SK-N-SH treated with all-trans-retinoic acid at 6 μM for 48 hours (cell line): ENCODE measurements at regions not wholly inside any gene's neighbourhood (a gene's known extent, or its start where the extent isn't known, plus 50 kb on each side); places are given as distances from the start of the nearest gene placed in this dataset.

ENCODE experiments used
- ATAC-seq: fragments of 200-7000 bp; cut with Tn5 transposase; 3 replicates; pipeline ENCODE4 v1.9.1; 2020; ENCODE audit warnings: mild to moderate bottlenecking, moderate library complexity
- ARNTL ChIP-seq: fragments of 450-650 bp; formaldehyde crosslinking; IDR thresholded peaks from 2 replicates; pipeline ENCODE4 v1.5.0; 2020; ENCODE audit warnings: low read depth, mild to moderate bottlenecking, moderate library complexity, borderline replicate concordance
- BACH2 ChIP-seq: fragments of 250-450 bp; sonication (Bioruptor Pico); IDR thresholded peaks from 2 replicates; pipeline ENCODE4 v1.9.0; 2021; ENCODE audit warnings: mild to moderate bottlenecking, borderline replicate concordance
- CSDC2 ChIP-seq: fragments of 250-450 bp; sonication (Bioruptor Pico); IDR thresholded peaks from 2 replicates; pipeline ENCODE4 v1.5.0; 2020; ENCODE audit warnings: mild to moderate bottlenecking, moderate library complexity
- ESRRG ChIP-seq: fragments of 250-450 bp; sonication (Bioruptor Pico); IDR thresholded peaks from 2 replicates; pipeline ENCODE4 v1.6.1; 2021; ENCODE audit warnings: mild to moderate bottlenecking
- GLIS3 ChIP-seq: fragments of 250-450 bp; sonication (Bioruptor Pico); IDR thresholded peaks from 2 replicates; pipeline ENCODE4 v1.5.0; 2020; ENCODE audit warnings: mild to moderate bottlenecking, moderate library complexity
- ISL1 ChIP-seq: fragments of 250-450 bp; sonication (Bioruptor Pico); IDR thresholded peaks from 2 replicates; pipeline ENCODE4 v2.1.2; 2022; ENCODE audit warnings: mild to moderate bottlenecking, moderate library complexity
- PPARA ChIP-seq: fragments of 250-450 bp; sonication (Bioruptor Pico); IDR thresholded peaks from 2 replicates; pipeline ENCODE4 v1.5.0; 2020; ENCODE audit warnings: mild to moderate bottlenecking, borderline replicate concordance
- RARB ChIP-seq: fragments of 250-450 bp; sonication (Bioruptor Pico); IDR thresholded peaks from 2 replicates; pipeline ENCODE4 v1.8.0; 2021; ENCODE audit warnings: mild to moderate bottlenecking, moderate library complexity
- SNAI2 ChIP-seq: fragments of 250-450 bp; sonication (Bioruptor Pico); IDR thresholded peaks from 2 replicates; pipeline ENCODE4 v1.5.0; 2020; ENCODE audit warnings: mild to moderate bottlenecking, moderate library complexity
- TCF4 ChIP-seq: fragments of 250-450 bp; sonication (Bioruptor Pico); IDR thresholded peaks from 2 replicates; pipeline ENCODE4 v1.8.0; 2021; ENCODE audit warnings: mild to moderate bottlenecking, moderate library complexity, borderline replicate concordance
- TOX ChIP-seq: fragments of 250-450 bp; sonication (Bioruptor Pico); IDR thresholded peaks from 2 replicates; pipeline ENCODE4 v1.8.0; 2021; ENCODE audit warnings: mild to moderate bottlenecking, moderate library complexity, borderline replicate concordance
- ZC3H10 ChIP-seq: fragments of 250-450 bp; sonication (Bioruptor Pico); IDR thresholded peaks from 2 replicates; pipeline ENCODE4 v1.5.1; 2021; ENCODE audit warnings: mild to moderate bottlenecking, moderate library complexity
- ZFP3 ChIP-seq: fragments of 250-450 bp; sonication (Bioruptor Pico); IDR thresholded peaks from 2 replicates; pipeline ENCODE4 v1.5.0; 2020; ENCODE audit warnings: mild to moderate bottlenecking, moderate library complexity
- ZFP30 ChIP-seq: fragments of 450-650 bp; formaldehyde crosslinking; IDR thresholded peaks from 2 replicates; pipeline ENCODE4 v1.5.0; 2022; ENCODE audit warnings: mild to moderate bottlenecking, moderate library complexity
- ZNF565 ChIP-seq: fragments of 450-650 bp; formaldehyde crosslinking; conservative IDR thresholded peaks from 2 replicates; pipeline ENCODE4 v1.5.0; 2020; ENCODE audit warnings: low read depth, mild to moderate bottlenecking, moderate library complexity
- ZNF70 ChIP-seq: fragments of 450-650 bp; formaldehyde crosslinking; IDR thresholded peaks from 2 replicates; pipeline ENCODE4 v1.5.0; 2020; ENCODE audit warnings: mild to moderate bottlenecking, moderate library complexity
- ZNF8 ChIP-seq: fragments of 450-650 bp; formaldehyde crosslinking; IDR thresholded peaks from 2 replicates; pipeline ENCODE4 v1.5.0; 2020; ENCODE audit warnings: mild to moderate bottlenecking, moderate library complexity
- TF ChIP-seq, protein P1 (sequence below): fragments of 250-450 bp; sonication (Bioruptor Pico); IDR thresholded peaks from 2 replicates; pipeline ENCODE4 v1.8.0; 2021; ENCODE audit warnings: low read depth, mild to moderate bottlenecking, moderate library complexity, borderline replicate concordance
- TF ChIP-seq, protein P2 (sequence below): fragments of 250-450 bp; sonication (Bioruptor Pico); IDR thresholded peaks from 2 replicates; pipeline ENCODE4 v1.5.1; 2021; ENCODE audit warnings: mild to moderate bottlenecking, moderate library complexity
- TF ChIP-seq, protein P3 (sequence below): fragments of 250-450 bp; sonication (Bioruptor Pico); IDR thresholded peaks from 2 replicates; pipeline ENCODE4 v1.8.0; 2020; ENCODE audit warnings: mild to moderate bottlenecking, moderate library complexity, borderline replicate concordance
- TF ChIP-seq, protein P4 (sequence below): fragments of 250-450 bp; sonication (Bioruptor Pico); IDR thresholded peaks from 2 replicates; pipeline ENCODE4 v1.5.0; 2020; ENCODE audit warnings: mild to moderate bottlenecking, moderate library complexity
- TF ChIP-seq, protein P5 (sequence below): fragments of 250-450 bp; sonication (Bioruptor Pico); IDR thresholded peaks from 2 replicates; pipeline ENCODE4 v1.5.1; 2020; ENCODE audit warnings: low read depth, mild to moderate bottlenecking, moderate library complexity

DNA sequence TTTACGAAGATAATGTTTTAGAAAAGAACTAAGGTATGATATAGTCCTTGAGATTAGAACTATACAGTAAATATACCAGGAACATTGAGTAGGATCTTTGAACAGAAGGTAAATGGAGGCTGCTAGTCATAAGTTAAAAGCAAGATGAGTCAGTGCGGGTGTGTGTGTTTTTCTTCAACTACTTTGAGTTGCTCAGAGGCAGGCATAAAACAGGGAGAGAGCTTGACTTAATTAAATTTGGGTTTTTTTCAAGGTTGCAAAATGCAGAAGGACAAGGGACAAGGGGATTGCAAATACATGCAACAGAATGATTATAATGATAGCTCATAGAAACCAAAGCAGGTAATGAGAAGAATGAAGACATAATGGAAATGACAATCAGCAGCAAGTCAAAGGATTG lies 815.1 kb downstream of the NCAM2 start:
- ATAC-seq: peak; percentile 38; the same call in 1 of the 3 replicates
- TF ChIP-seq ZFP3 (CRISPR knock-in tag): peak; percentile 25; the same call in 1 of the 2 replicates
- TF ChIP-seq, protein P1, sequence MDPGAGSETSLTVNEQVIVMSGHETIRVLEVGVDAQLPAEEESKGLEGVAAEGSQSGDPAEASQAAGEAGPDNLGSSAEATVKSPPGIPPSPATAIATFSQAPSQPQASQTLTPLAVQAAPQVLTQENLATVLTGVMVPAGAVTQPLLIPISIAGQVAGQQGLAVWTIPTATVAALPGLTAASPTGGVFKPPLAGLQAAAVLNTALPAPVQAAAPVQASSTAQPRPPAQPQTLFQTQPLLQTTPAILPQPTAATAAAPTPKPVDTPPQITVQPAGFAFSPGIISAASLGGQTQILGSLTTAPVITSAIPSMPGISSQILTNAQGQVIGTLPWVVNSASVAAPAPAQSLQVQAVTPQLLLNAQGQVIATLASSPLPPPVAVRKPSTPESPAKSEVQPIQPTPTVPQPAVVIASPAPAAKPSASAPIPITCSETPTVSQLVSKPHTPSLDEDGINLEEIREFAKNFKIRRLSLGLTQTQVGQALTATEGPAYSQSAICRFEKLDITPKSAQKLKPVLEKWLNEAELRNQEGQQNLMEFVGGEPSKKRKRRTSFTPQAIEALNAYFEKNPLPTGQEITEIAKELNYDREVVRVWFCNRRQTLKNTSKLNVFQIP (CRISPR knock-in tag): peak; percentile 28; the same call in 1 of the 2 replicates
- TF ChIP-seq ARNTL (CRISPR knock-in tag): no peak
- no peak for TF ChIP-seq CSDC2 (CRISPR knock-in tag)
- TF ChIP-seq GLIS3 (CRISPR knock-in tag): peak; percentile 91
- TF ChIP-seq PPARA (CRISPR knock-in tag): no peak
- TF ChIP-seq RARB (CRISPR knock-in tag): no peak
- TF ChIP-seq, protein P2, sequence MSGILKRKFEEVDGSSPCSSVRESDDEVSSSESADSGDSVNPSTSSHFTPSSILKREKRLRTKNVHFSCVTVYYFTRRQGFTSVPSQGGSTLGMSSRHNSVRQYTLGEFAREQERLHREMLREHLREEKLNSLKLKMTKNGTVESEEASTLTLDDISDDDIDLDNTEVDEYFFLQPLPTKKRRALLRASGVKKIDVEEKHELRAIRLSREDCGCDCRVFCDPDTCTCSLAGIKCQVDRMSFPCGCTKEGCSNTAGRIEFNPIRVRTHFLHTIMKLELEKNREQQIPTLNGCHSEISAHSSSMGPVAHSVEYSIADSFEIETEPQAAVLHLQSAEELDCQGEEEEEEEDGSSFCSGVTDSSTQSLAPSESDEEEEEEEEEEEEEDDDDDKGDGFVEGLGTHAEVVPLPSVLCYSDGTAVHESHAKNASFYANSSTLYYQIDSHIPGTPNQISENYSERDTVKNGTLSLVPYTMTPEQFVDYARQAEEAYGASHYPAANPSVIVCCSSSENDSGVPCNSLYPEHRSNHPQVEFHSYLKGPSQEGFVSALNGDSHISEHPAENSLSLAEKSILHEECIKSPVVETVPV (CRISPR knock-in tag): peak; percentile 26; the same call in 1 of the 2 replicates
- TF ChIP-seq, protein P3, sequence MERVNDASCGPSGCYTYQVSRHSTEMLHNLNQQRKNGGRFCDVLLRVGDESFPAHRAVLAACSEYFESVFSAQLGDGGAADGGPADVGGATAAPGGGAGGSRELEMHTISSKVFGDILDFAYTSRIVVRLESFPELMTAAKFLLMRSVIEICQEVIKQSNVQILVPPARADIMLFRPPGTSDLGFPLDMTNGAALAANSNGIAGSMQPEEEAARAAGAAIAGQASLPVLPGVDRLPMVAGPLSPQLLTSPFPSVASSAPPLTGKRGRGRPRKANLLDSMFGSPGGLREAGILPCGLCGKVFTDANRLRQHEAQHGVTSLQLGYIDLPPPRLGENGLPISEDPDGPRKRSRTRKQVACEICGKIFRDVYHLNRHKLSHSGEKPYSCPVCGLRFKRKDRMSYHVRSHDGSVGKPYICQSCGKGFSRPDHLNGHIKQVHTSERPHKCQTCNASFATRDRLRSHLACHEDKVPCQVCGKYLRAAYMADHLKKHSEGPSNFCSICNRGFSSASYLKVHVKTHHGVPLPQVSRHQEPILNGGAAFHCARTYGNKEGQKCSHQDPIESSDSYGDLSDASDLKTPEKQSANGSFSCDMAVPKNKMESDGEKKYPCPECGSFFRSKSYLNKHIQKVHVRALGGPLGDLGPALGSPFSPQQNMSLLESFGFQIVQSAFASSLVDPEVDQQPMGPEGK (CRISPR knock-in tag): no peak
- TF ChIP-seq ZC3H10 (CRISPR knock-in tag): 0 out of 2 replicates have a peak, but pooled peaks have one; percentile 41
- TF ChIP-seq ISL1 (CRISPR knock-in tag): peak; percentile 74
- no peak; the same call in 1 of the 2 replicates for TF ChIP-seq TCF4 (CRISPR knock-in tag)
- no peak for TF ChIP-seq TOX (CRISPR knock-in tag)
- TF ChIP-seq, protein P4, sequence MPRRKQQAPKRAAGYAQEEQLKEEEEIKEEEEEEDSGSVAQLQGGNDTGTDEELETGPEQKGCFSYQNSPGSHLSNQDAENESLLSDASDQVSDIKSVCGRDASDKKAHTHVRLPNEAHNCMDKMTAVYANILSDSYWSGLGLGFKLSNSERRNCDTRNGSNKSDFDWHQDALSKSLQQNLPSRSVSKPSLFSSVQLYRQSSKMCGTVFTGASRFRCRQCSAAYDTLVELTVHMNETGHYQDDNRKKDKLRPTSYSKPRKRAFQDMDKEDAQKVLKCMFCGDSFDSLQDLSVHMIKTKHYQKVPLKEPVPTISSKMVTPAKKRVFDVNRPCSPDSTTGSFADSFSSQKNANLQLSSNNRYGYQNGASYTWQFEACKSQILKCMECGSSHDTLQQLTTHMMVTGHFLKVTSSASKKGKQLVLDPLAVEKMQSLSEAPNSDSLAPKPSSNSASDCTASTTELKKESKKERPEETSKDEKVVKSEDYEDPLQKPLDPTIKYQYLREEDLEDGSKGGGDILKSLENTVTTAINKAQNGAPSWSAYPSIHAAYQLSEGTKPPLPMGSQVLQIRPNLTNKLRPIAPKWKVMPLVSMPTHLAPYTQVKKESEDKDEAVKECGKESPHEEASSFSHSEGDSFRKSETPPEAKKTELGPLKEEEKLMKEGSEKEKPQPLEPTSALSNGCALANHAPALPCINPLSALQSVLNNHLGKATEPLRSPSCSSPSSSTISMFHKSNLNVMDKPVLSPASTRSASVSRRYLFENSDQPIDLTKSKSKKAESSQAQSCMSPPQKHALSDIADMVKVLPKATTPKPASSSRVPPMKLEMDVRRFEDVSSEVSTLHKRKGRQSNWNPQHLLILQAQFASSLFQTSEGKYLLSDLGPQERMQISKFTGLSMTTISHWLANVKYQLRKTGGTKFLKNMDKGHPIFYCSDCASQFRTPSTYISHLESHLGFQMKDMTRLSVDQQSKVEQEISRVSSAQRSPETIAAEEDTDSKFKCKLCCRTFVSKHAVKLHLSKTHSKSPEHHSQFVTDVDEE: peak; percentile 63; the same call in 1 of the 2 replicates

DNA sequence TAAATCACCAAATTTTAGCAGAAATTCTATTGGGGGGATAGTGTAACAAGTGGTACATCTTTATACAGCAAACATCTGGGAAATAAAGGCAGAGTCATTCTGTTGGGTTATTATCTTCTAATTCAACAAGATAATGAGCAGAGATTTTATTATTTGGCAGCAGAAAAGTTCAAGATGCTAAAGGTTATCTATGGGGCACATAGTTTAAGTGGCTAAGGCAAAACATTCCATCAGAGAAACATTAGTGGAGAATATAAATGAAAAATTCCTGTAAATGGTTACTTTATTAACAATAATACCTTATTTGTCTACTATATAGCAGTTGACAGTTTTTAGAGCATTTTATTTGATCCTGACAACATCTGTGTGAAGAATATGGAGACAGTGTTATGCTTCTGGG lies 815.7 kb downstream of the NCAM2 start:
- ATAC-seq: peak; percentile 37; the same call in 2 of the 3 replicates
- TF ChIP-seq ESRRG (CRISPR knock-in tag) (no peak), ZNF8 (0 out of 2 replicates have a peak, but pooled peaks have one; percentile 33), CSDC2 (CRISPR knock-in tag) (no peak), SNAI2 (peak; percentile 66), ARNTL (CRISPR knock-in tag) (no peak), RARB (CRISPR knock-in tag) (no peak), ZFP30 (CRISPR knock-in tag) (no peak), ZNF70 (CRISPR knock-in tag) (no peak), TOX (CRISPR knock-in tag) (no peak), ZC3H10 (CRISPR knock-in tag) (no peak), BACH2 (CRISPR knock-in tag) (0 out of 2 replicates have a peak, but pooled peaks have one; percentile 11), ZFP3 (CRISPR knock-in tag) (no peak), ISL1 (CRISPR knock-in tag) (peak; percentile 93), ZNF565 (CRISPR knock-in tag) (no peak)
- TF ChIP-seq, protein P4: peak; percentile 93
- TF ChIP-seq, protein P2 (CRISPR knock-in tag): peak; percentile 74
- TF ChIP-seq, protein P5, sequence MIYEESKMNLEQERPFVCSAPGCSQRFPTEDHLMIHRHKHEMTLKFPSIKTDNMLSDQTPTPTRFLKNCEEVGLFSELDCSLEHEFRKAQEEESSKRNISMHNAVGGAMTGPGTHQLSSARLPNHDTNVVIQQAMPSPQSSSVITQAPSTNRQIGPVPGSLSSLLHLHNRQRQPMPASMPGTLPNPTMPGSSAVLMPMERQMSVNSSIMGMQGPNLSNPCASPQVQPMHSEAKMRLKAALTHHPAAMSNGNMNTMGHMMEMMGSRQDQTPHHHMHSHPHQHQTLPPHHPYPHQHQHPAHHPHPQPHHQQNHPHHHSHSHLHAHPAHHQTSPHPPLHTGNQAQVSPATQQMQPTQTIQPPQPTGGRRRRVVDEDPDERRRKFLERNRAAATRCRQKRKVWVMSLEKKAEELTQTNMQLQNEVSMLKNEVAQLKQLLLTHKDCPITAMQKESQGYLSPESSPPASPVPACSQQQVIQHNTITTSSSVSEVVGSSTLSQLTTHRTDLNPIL (CRISPR knock-in tag): no peak
- TF ChIP-seq, protein P3 (CRISPR knock-in tag): no peak
